Thyroid gland (tissue), 4 donors: ENCODE measurements at regions not wholly inside any gene's neighbourhood (a gene's known extent, or its start where the extent isn't known, plus 50 kb on each side); places are given as distances from the start of the nearest gene placed in this dataset.
"Not testable (repeated sequence)": the region's sequence is repeated elsewhere in the genome, so short reads cannot be mapped to it uniquely, and the experiment has no call there.

Experiments used
- CTCF ChIP-seq, 6 experiments: fragments of 200-600 bp in 3 of 6; fragments of 450-650 bp in 3 of 6; sonication (generic) in 3 of 6; IDR thresholded peaks; one replicate each; pipeline ENCODE4 v1.5.1; 2016 to 2019; ENCODE audit warnings: antibody characterized with exemption in 6 of 6, mild to moderate bottlenecking in 2 of 6, inconsistent platforms in 1 of 6, moderate library complexity in 1 of 6
- POLR2A ChIP-seq, 2 donors: fragments of 450-650 bp; IDR thresholded peaks; one replicate each; pipeline ENCODE4 v1.6.1; 2017; ENCODE audit warnings: antibody characterized with exemption in 2 of 2, mild to moderate bottlenecking in 2 of 2, moderate library complexity in 1 of 2

- not testable (repeated sequence) for TF ChIP-seq CTCF, POLR2A (IDR thresholded peaks at IDR 0.05)
Observed at GRCh38 chr1:143874625-143875024, 97.2 kb downstream of the FAM72C start.
